Lower leg skin (tissue), 3 donors: ENCODE measurements at regions not wholly inside any gene's neighbourhood (a gene's known extent, or its start where the extent isn't known, plus 50 kb on each side); places are given as distances from the start of the nearest gene placed in this dataset.

Experiments used
- POLR2A ChIP-seq, 2 donors: fragments of 450-650 bp; IDR thresholded peaks; one replicate each; pipeline ENCODE4 v1.6.1; 2016 to 2017; ENCODE audit warnings: antibody characterized with exemption in 2 of 2, mild to moderate bottlenecking in 1 of 2, moderate library complexity in 1 of 2
- TF ChIP-seq, protein P1 (sequence below), 3 donors: fragments of 450-650 bp; IDR thresholded peaks; one replicate each; pipeline ENCODE4 v1.5.1; 2016; ENCODE audit warnings: antibody characterized with exemption in 3 of 3, mild to moderate bottlenecking in 3 of 3, moderate library complexity in 2 of 3

GRCh38 chr12:25616286-25616685 is 63.2 kb upstream of the LMNTD1 start:
- TF ChIP-seq, protein P1, sequence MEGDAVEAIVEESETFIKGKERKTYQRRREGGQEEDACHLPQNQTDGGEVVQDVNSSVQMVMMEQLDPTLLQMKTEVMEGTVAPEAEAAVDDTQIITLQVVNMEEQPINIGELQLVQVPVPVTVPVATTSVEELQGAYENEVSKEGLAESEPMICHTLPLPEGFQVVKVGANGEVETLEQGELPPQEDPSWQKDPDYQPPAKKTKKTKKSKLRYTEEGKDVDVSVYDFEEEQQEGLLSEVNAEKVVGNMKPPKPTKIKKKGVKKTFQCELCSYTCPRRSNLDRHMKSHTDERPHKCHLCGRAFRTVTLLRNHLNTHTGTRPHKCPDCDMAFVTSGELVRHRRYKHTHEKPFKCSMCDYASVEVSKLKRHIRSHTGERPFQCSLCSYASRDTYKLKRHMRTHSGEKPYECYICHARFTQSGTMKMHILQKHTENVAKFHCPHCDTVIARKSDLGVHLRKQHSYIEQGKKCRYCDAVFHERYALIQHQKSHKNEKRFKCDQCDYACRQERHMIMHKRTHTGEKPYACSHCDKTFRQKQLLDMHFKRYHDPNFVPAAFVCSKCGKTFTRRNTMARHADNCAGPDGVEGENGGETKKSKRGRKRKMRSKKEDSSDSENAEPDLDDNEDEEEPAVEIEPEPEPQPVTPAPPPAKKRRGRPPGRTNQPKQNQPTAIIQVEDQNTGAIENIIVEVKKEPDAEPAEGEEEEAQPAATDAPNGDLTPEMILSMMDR (IDR thresholded peaks at IDR 0.05) = no peak
- no peak for TF ChIP-seq POLR2A (IDR thresholded peaks at IDR 0.05)
